GM18907 (cell line): ENCODE measurements at regions not wholly inside any gene's neighbourhood (a gene's known extent, or its start where the extent isn't known, plus 50 kb on each side); places are given as distances from the start of the nearest gene placed in this dataset.

Source experiments
- ATAC-seq: cut with Tn5 transposase; IDR thresholded peaks from one replicate; pipeline ENCODE4 v1.9.1; 2021; ENCODE audit warnings: mild to moderate bottlenecking, moderate library complexity; ENCODE audit not compliant: unreplicated experiment

GRCh38 chr7:69129951-69130350 lies 468.3 kb upstream of the AUTS2 start:
- no peak for ATAC-seq

DNA sequence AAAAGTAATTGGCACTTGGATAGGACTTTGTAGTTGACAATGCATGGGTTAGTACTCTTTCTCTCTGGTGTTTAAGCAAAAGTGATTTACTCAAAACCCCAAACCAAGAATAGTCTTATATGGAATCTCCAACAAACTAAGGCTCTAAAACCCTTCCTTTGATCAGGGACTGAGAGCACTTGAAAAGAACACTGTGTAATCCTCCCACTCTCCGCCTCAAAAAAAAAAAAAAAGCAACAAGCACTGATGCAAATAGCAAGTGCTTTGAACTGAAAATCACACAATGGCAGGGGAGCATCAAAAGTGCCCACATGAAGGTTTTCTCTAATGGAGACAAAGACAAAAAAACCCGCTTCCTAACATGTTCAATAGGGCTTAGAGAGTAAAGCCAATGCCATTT lies 467.9 kb upstream of the AUTS2 start:
- no peak for ATAC-seq

DNA sequence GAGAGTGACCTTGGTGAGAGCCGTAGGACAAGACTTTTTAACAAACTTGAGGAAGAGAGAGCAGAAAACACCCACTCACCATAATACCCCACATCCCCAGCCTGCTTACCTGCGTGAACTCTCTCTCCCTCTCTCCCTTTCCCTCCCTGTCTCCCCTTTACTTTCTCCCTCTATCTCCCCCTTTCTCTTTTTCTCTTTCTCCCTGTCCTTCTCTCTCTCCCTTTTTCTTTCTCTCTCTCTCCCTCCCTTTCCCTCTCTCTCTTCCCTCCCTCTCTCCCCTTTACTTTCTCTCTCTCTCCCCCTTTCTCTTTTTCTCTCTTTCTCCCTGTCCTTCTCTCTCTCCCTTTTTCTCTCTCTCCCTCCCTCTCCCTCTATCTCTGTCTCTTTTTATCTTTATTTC lies 464.0 kb upstream of the AUTS2 start:
- ATAC-seq: no peak

DNA sequence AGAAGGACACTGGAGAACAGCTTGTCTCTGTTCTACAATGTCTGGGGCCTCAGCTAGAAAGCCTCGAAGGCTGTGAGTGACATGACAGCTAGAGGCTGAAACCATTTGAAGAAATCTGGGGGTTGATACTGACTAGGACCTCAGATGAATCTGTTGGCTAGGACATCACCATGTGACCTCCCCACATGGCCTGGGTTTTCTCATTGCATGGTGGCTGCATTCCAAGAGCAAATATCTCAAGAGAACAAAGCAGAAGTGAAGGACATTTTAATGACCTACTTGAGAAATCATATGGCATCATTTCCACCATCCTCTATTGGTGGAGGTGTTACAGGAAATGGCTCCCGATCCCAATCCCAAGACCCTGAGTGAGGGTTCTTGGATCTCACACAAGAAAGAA lies 450.6 kb upstream of the AUTS2 start:
- ATAC-seq: no peak

GRCh38 chr7:69149804-69150782 lies 448.2 kb upstream of the AUTS2 start:
- ATAC-seq: no peak

DNA sequence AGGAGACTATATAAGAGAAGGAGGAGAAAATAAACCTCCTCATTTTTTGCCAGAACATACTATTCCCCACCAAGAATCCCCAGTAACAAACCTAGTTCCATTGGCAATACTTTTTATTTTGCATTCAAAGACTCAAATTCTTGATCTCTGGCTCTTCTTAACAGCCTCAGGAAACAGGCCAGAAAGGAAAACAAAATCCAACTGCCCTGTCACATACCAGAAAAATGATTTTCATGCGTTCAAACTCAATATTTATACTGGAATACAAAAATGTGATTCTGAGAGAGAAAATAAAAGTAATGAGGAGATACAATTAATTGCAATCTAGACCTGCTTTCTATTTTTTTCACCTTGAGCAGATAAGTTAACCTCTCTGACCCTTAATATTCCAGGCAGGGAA lies 435.9 kb upstream of the AUTS2 start:
- no peak for ATAC-seq

GRCh38 chr7:69162931-69163670 lies 435.2 kb upstream of the AUTS2 start:
- ATAC-seq: no peak

DNA sequence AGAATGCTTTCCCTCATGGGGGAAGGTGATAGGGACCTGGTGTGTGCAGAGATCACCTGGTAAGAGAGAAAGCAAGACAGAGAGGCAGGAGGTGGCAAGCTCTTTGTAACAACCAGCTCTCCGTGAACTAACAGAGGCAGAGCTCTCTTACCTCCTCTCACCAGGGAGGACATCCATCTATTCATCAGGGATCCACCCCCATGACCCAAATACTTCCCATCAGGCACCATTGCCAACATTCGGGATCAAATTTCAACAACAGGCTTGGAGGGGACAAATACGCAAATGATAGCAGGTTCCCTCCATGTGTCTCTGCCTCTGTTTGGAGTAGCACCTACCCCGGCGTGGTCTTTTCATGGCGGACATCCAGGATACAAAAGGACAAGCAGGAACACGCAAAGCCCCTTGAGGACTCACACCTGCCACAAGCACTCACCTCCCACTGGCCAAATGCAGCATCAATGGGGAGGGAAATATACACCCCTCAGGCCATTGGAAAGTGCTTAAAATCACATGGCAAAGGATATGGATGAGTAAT lies 431.2 kb upstream of the AUTS2 start:
- ATAC-seq: no peak

DNA sequence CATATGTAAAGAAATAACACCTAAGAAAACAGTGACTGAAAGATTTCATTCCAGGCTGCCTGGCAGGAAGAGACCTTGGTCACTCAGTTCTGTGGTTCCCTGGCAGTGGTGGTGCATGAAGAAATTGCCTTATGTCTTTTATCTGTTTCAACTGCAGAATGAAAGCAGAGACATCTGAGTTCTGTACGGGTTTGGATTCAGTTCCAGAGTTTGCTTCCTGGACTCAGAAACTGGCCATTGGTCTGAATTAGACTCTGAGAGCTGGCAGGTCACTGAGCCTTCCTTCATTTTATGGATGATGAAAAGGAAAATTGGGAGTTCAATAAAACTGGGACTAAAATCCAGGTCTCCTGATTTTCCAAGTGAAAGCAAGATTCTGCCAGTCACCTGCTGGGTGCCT lies 428.9 kb upstream of the AUTS2 start:
- no peak for ATAC-seq

GRCh38 chr7:69172357-69173077 lies 425.8 kb upstream of the AUTS2 start:
- no peak for ATAC-seq

DNA sequence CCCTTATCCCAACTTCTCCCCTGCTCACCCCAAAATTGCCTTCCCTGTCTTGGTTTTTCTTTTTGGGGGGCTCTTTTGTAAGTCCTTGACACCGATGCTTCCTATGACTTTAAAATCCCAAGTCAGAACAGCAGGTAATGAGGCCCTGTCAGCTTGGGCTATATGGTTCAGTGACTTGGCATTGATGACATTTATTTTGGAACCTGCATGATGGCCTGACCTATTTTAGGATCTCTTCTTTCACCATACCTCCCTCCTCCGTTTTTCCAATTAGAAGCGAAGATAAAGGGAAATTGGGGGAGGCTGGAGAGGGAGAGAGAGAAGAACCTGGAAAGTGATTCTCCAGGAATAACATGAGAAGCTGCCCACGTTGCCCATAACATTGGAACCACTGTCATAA lies 424.9 kb upstream of the AUTS2 start:
- no peak for ATAC-seq

GRCh38 chr7:69173846-69174245 lies 424.4 kb upstream of the AUTS2 start:
- no peak for ATAC-seq

GRCh38 chr7:69176841-69177240 lies 421.4 kb upstream of the AUTS2 start:
- no peak for ATAC-seq

- no peak for ATAC-seq
Measured at GRCh38 chr7:69177461-69177861, 420.8 kb upstream of the AUTS2 start.

DNA sequence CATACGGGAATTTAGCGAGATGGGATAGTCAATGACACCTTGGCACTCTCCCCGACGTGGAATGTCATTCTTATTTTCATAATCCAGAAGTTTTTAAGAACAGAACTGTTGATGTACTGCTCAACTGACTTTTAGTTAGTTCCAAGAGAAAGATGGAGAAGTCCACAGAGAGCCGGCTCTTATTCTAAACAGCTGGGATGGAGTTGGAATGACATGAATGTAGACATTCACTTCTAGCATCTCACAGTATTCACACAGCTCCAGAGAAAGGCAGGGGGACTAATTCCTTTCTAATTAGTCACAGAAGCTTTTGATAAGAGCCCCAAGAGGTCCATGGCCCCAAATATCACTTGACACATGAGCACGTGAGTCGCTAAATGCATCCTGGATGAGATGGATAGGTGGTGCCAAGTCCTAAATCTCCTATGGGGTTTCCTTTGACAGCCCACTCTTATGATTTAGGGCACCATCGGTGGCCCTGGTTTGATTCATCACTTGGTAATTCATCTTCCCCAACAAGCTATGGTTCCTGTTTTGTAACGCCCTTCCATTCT lies 420.3 kb upstream of the AUTS2 start:
- ATAC-seq: no peak

DNA sequence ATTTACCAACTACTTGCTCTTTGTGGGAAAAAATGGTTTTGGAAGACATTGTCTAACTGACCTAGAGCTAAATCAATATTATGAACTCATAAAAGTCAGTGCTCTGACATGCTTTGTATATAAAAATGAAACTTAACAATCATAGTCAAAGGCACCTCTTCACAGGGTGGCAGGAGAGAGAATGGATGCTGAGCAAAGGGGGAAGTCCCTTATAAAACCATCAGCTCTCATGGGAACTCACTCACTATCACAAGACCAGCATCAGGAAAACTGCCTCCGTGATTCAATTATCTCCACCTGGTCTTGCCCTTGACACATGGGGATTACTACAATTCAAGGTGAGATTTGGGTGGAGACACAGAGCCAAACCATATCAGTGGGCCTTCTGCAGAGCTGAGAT lies 417.6 kb upstream of the AUTS2 start:
- no peak for ATAC-seq

- ATAC-seq: no peak
Measured at GRCh38 chr7:69182596-69183467, 415.4 kb upstream of the AUTS2 start.

- ATAC-seq: no peak
Measured at GRCh38 chr7:69184339-69184738, 413.9 kb upstream of the AUTS2 start.

DNA sequence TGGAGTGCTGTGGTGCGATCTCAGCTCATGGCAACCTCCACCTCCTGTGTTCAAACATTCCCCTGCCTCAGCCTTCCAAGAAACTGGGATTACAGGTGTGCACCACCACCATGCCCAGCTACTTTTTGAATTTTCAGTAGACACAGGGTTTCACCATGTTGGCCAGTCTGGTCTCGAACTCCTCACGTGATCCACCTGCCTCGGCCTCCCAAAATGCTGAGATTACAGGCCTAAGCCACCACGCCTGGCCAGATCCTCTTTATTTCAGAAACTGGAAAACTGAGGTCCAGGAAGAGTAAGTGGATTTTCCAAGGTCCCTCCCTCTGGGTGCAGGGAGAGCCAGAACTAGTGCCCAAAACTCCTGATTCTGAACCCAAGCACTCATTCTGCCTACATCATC lies 413.1 kb upstream of the AUTS2 start:
- ATAC-seq: no peak

- ATAC-seq: no peak
Measured at GRCh38 chr7:69186974-69187373, 411.3 kb upstream of the AUTS2 start.
